ENCODE measurements at regions not wholly inside any gene's neighbourhood (a gene's known extent, or its start where the extent isn't known, plus 50 kb on each side); places are given as distances from the start of the nearest gene placed in this dataset.
"Not testable (repeated sequence)": the region's sequence is repeated elsewhere in the genome, so short reads cannot be mapped to it uniquely, and the experiment has no call there.

GRCh38 chr5:128706269-128706668 is 168.2 kb upstream of the FBN2 start:
- Histone ChIP-seq H3K4me3 (ENCODE audit: low read depth in 1 of 5, low read length in 5 of 5) (no peak overlapping the region), H3K9ac (ENCODE audit: low read length in 5 of 5) (no peak overlapping the region), H3K9me3 (ENCODE audit: control insufficient read depth in 5 of 5, low read length in 5 of 5) (no peaks in the 10 kb centered on the region), H3K4me1 (ENCODE audit: control insufficient read depth in 5 of 5, insufficient read depth in 5 of 5, low read length in 5 of 5) (no peaks in the 10 kb centered on the region), H3K36me3 (ENCODE audit: control insufficient read depth in 5 of 5, insufficient read depth in 5 of 5, low read length in 5 of 5) (no peaks in the 10 kb centered on the region), H3K27me3 (ENCODE audit: control insufficient read depth in 5 of 5, insufficient read depth in 4 of 5, low read length in 5 of 5) (no peaks in the 10 kb centered on the region), H3K27ac (ENCODE audit: low read depth, low read length) (no peak overlapping the region)

- no peak overlapping the region for H3K27ac ChIP-seq (ENCODE audit: low read depth, low read length)
- H3K9me3 ChIP-seq (ENCODE audit: control insufficient read depth in 5 of 5, low read length in 5 of 5), result peaks cover 0 to 6% (median 0%) of the 10 kb centered on the region in 5 donors
- no peaks in the 10 kb centered on the region for H3K27me3 ChIP-seq (ENCODE audit: control insufficient read depth in 5 of 5, insufficient read depth in 4 of 5, low read length in 5 of 5)
- no peak overlapping the region for H3K4me3 ChIP-seq (ENCODE audit: low read depth in 1 of 5, low read length in 5 of 5)
- H3K36me3 ChIP-seq (ENCODE audit: control insufficient read depth in 5 of 5, insufficient read depth in 5 of 5, low read length in 5 of 5), result no peaks in the 10 kb centered on the region
- H3K9ac ChIP-seq (ENCODE audit: low read length in 5 of 5), result no peak overlapping the region
- H3K4me1 ChIP-seq (ENCODE audit: control insufficient read depth in 5 of 5, insufficient read depth in 5 of 5, low read length in 5 of 5), result no peaks in the 10 kb centered on the region
Observed at GRCh38 chr5:128708841-128709240, 170.8 kb upstream of the FBN2 start.

- peaks cover 0 to 6% (median 0%) of the 10 kb centered on the region in 5 donors for H3K9me3 ChIP-seq (ENCODE audit: control insufficient read depth in 5 of 5, low read length in 5 of 5)
- H3K27ac ChIP-seq (ENCODE audit: low read depth, low read length), result no peak overlapping the region
- H3K4me1 ChIP-seq (ENCODE audit: control insufficient read depth in 5 of 5, insufficient read depth in 5 of 5, low read length in 5 of 5), result no peaks in the 10 kb centered on the region
- H3K27me3 ChIP-seq (ENCODE audit: control insufficient read depth in 5 of 5, insufficient read depth in 4 of 5, low read length in 5 of 5), result no peaks in the 10 kb centered on the region
- H3K36me3 ChIP-seq (ENCODE audit: control insufficient read depth in 5 of 5, insufficient read depth in 5 of 5, low read length in 5 of 5), result no peaks in the 10 kb centered on the region
- no peak overlapping the region for H3K9ac ChIP-seq (ENCODE audit: low read length in 5 of 5)
- no peak overlapping the region for H3K4me3 ChIP-seq (ENCODE audit: low read depth in 1 of 5, low read length in 5 of 5)
Observed at GRCh38 chr5:128711216-128711615, 173.2 kb upstream of the FBN2 start.

- H3K4me3 ChIP-seq (ENCODE audit: low read depth in 1 of 5, low read length in 5 of 5), result no peak overlapping the region
- H3K9me3 ChIP-seq (ENCODE audit: control insufficient read depth in 5 of 5, low read length in 5 of 5), result peaks cover 0 to 6% (median 0%) of the 10 kb centered on the region in 5 donors
- H3K27ac ChIP-seq (ENCODE audit: low read depth, low read length), result no peak overlapping the region
- H3K36me3 ChIP-seq (ENCODE audit: control insufficient read depth in 5 of 5, insufficient read depth in 5 of 5, low read length in 5 of 5), result no peaks in the 10 kb centered on the region
- no peak overlapping the region for H3K9ac ChIP-seq (ENCODE audit: low read length in 5 of 5)
- no peaks in the 10 kb centered on the region for H3K4me1 ChIP-seq (ENCODE audit: control insufficient read depth in 5 of 5, insufficient read depth in 5 of 5, low read length in 5 of 5)
- no peaks in the 10 kb centered on the region for H3K27me3 ChIP-seq (ENCODE audit: control insufficient read depth in 5 of 5, insufficient read depth in 4 of 5, low read length in 5 of 5)
Observed at GRCh38 chr5:128714551-128714950, 176.5 kb upstream of the FBN2 start.

- Histone ChIP-seq H3K27ac (ENCODE audit: low read depth, low read length) (no peak overlapping the region), H3K9me3 (ENCODE audit: control insufficient read depth in 5 of 5, low read length in 5 of 5) (no peaks in the 10 kb centered on the region), H3K4me1 (ENCODE audit: control insufficient read depth in 5 of 5, insufficient read depth in 5 of 5, low read length in 5 of 5) (no peaks in the 10 kb centered on the region), H3K9ac (ENCODE audit: low read length in 5 of 5) (no peak overlapping the region), H3K27me3 (ENCODE audit: control insufficient read depth in 5 of 5, insufficient read depth in 4 of 5, low read length in 5 of 5) (no peaks in the 10 kb centered on the region), H3K36me3 (ENCODE audit: control insufficient read depth in 5 of 5, insufficient read depth in 5 of 5, low read length in 5 of 5) (no peaks in the 10 kb centered on the region), H3K4me3 (ENCODE audit: low read depth in 1 of 5, low read length in 5 of 5) (no peak overlapping the region)
Observed at GRCh38 chr5:128722551-128722950, 184.5 kb upstream of the FBN2 start.

GRCh38 chr5:128730021-128730420 is 192.0 kb upstream of the FBN2 start:
- not testable (repeated sequence) for H3K27ac ChIP-seq (ENCODE audit: low read depth, low read length); H3K9ac ChIP-seq (ENCODE audit: low read length in 5 of 5); H3K36me3 ChIP-seq (ENCODE audit: control insufficient read depth in 5 of 5, insufficient read depth in 5 of 5, low read length in 5 of 5); H3K4me1 ChIP-seq (ENCODE audit: control insufficient read depth in 5 of 5, insufficient read depth in 5 of 5, low read length in 5 of 5); H3K27me3 ChIP-seq (ENCODE audit: control insufficient read depth in 5 of 5, insufficient read depth in 4 of 5, low read length in 5 of 5); H3K9me3 ChIP-seq (ENCODE audit: control insufficient read depth in 5 of 5, low read length in 5 of 5); H3K4me3 ChIP-seq (ENCODE audit: low read depth in 1 of 5, low read length in 5 of 5)

- not testable (repeated sequence) for H3K9me3 ChIP-seq (ENCODE audit: control insufficient read depth in 5 of 5, low read length in 5 of 5); H3K4me3 ChIP-seq (ENCODE audit: low read depth in 1 of 5, low read length in 5 of 5); H3K9ac ChIP-seq (ENCODE audit: low read length in 5 of 5); H3K27ac ChIP-seq (ENCODE audit: low read depth, low read length); H3K4me1 ChIP-seq (ENCODE audit: control insufficient read depth in 5 of 5, insufficient read depth in 5 of 5, low read length in 5 of 5); H3K36me3 ChIP-seq (ENCODE audit: control insufficient read depth in 5 of 5, insufficient read depth in 5 of 5, low read length in 5 of 5); H3K27me3 ChIP-seq (ENCODE audit: control insufficient read depth in 5 of 5, insufficient read depth in 4 of 5, low read length in 5 of 5)
Observed at GRCh38 chr5:128735656-128736055, 197.6 kb upstream of the FBN2 start.

- H3K9ac ChIP-seq (ENCODE audit: low read length in 5 of 5), result no peak overlapping the region
- no peaks in the 10 kb centered on the region for H3K4me1 ChIP-seq (ENCODE audit: control insufficient read depth in 5 of 5, insufficient read depth in 5 of 5, low read length in 5 of 5)
- H3K27ac ChIP-seq (ENCODE audit: low read depth, low read length), result no peak overlapping the region
- peaks cover 0 to 6% (median 0%) of the 10 kb centered on the region in 5 donors for H3K9me3 ChIP-seq (ENCODE audit: control insufficient read depth in 5 of 5, low read length in 5 of 5)
- H3K4me3 ChIP-seq (ENCODE audit: low read depth in 1 of 5, low read length in 5 of 5), result no peak overlapping the region
- no peaks in the 10 kb centered on the region for H3K36me3 ChIP-seq (ENCODE audit: control insufficient read depth in 5 of 5, insufficient read depth in 5 of 5, low read length in 5 of 5)
- no peaks in the 10 kb centered on the region for H3K27me3 ChIP-seq (ENCODE audit: control insufficient read depth in 5 of 5, insufficient read depth in 4 of 5, low read length in 5 of 5)
Observed at GRCh38 chr5:128736553-128736952, 198.5 kb upstream of the FBN2 start.

- no peak overlapping the region for H3K4me3 ChIP-seq (ENCODE audit: low read depth in 1 of 5, low read length in 5 of 5)
- no peaks in the 10 kb centered on the region for H3K36me3 ChIP-seq (ENCODE audit: control insufficient read depth in 5 of 5, insufficient read depth in 5 of 5, low read length in 5 of 5)
- no peaks in the 10 kb centered on the region for H3K9me3 ChIP-seq (ENCODE audit: control insufficient read depth in 5 of 5, low read length in 5 of 5)
- H3K4me1 ChIP-seq (ENCODE audit: control insufficient read depth in 5 of 5, insufficient read depth in 5 of 5, low read length in 5 of 5), result no peaks in the 10 kb centered on the region
- H3K9ac ChIP-seq (ENCODE audit: low read length in 5 of 5), result no peak overlapping the region
- H3K27me3 ChIP-seq (ENCODE audit: control insufficient read depth in 5 of 5, insufficient read depth in 4 of 5, low read length in 5 of 5), result peaks cover 0 to 3% (median 0%) of the 10 kb centered on the region in 5 donors
- H3K27ac ChIP-seq (ENCODE audit: low read depth, low read length), result no peak overlapping the region
Observed at GRCh38 chr5:128749136-128749898, 211.3 kb upstream of the FBN2 start.

GRCh38 chr5:128750155-128750554 is 212.1 kb upstream of the FBN2 start:
- no peaks in the 10 kb centered on the region for H3K36me3 ChIP-seq (ENCODE audit: control insufficient read depth in 5 of 5, insufficient read depth in 5 of 5, low read length in 5 of 5)
- no peak overlapping the region for H3K27ac ChIP-seq (ENCODE audit: low read depth, low read length)
- no peak overlapping the region for H3K4me3 ChIP-seq (ENCODE audit: low read depth in 1 of 5, low read length in 5 of 5)

More at GRCh38 chr5:128750155-128750554, 212.1 kb upstream of the FBN2 start:
- Histone ChIP-seq H3K4me1 (ENCODE audit: control insufficient read depth in 5 of 5, insufficient read depth in 5 of 5, low read length in 5 of 5) (no peaks in the 10 kb centered on the region), H3K9ac (ENCODE audit: low read length in 5 of 5) (no peak overlapping the region), H3K9me3 (ENCODE audit: control insufficient read depth in 5 of 5, low read length in 5 of 5) (no peaks in the 10 kb centered on the region), H3K27me3 (ENCODE audit: control insufficient read depth in 5 of 5, insufficient read depth in 4 of 5, low read length in 5 of 5) (peaks cover 0 to 3% (median 0%) of the 10 kb centered on the region in 5 donors)
